Jurkat, Clone E6-1 (cell line): ENCODE measurements at regions not wholly inside any gene's neighbourhood (a gene's known extent, or its start where the extent isn't known, plus 50 kb on each side); places are given as distances from the start of the nearest gene placed in this dataset.

Experiments used
- DNase-seq: peaks from one replicate; pipeline ENCODE4 v3.0.0-alpha.2; 2011; ENCODE audit warnings: low read depth, low spot score
- H3K4me3 ChIP-seq: 2 replicates; pipeline ENCODE4 v1.5.1; 2011; ENCODE audit warnings: mild to moderate bottlenecking, low read length, control low read depth, moderate library complexity

- DNase-seq, result no peak
These were observed 812.3 kb downstream of the NSUN3 start for GRCh38 chr3:94875149-94875548.

GRCh38 chr3:94887065-94887464 is 824.2 kb downstream of the NSUN3 start:
- no peak for DNase-seq
- no peak overlapping the region for H3K4me3 ChIP-seq

More at GRCh38 chr3:94875149-94875548, 812.3 kb downstream of the NSUN3 start:
- no peak overlapping the region for H3K4me3 ChIP-seq

GRCh38 chr3:94896994-94897393 is 834.1 kb downstream of the NSUN3 start:
- DNase-seq, result no peak

GRCh38 chr3:94904156-94904674 is 841.4 kb downstream of the NSUN3 start:
- H3K4me3 ChIP-seq, result no peak overlapping the region
- no peak for DNase-seq

More at GRCh38 chr3:94896994-94897393, 834.1 kb downstream of the NSUN3 start:
- H3K4me3 ChIP-seq, result no peak overlapping the region

- DNase-seq, result no peak
- H3K4me3 ChIP-seq, result no peak overlapping the region
These were observed 846.9 kb downstream of the NSUN3 start for GRCh38 chr3:94909726-94910125.

- H3K4me3 ChIP-seq, result no peak overlapping the region
- no peak for DNase-seq
These were observed 849.8 kb downstream of the NSUN3 start for GRCh38 chr3:94912656-94913055.

GRCh38 chr3:94927175-94927574 is 864.3 kb downstream of the NSUN3 start:
- no peak for DNase-seq

GRCh38 chr3:94928921-94929320 is 866.1 kb downstream of the NSUN3 start:
- DNase-seq, result no peak
- no peak overlapping the region for H3K4me3 ChIP-seq

More at GRCh38 chr3:94927175-94927574, 864.3 kb downstream of the NSUN3 start:
- H3K4me3 ChIP-seq, result no peak overlapping the region

GRCh38 chr3:94935738-94936580 is 873.1 kb downstream of the NSUN3 start:
- no peak for DNase-seq
- no peak overlapping the region for H3K4me3 ChIP-seq

- DNase-seq, result no peak
- H3K4me3 ChIP-seq, result no peak overlapping the region
These were observed 875.1 kb downstream of the NSUN3 start for GRCh38 chr3:94937980-94938379.

- H3K4me3 ChIP-seq, result no peak overlapping the region
- DNase-seq, result no peak
These were observed 883.8 kb downstream of the NSUN3 start for GRCh38 chr3:94946683-94947082.

- H3K4me3 ChIP-seq, result no peak overlapping the region
- no peak for DNase-seq
These were observed 898.7 kb downstream of the NSUN3 start for GRCh38 chr3:94961423-94962100.

GRCh38 chr3:94965867-94966475 is 903.1 kb downstream of the NSUN3 start:
- no peak for DNase-seq
- no peak overlapping the region for H3K4me3 ChIP-seq

GRCh38 chr3:94967196-94967595 is 904.3 kb downstream of the NSUN3 start:
- H3K4me3 ChIP-seq, result no peak overlapping the region
- DNase-seq, result no peak

GRCh38 chr3:94968519-94968918 is 905.7 kb downstream of the NSUN3 start:
- no peak for DNase-seq
- H3K4me3 ChIP-seq, result no peak overlapping the region

- H3K4me3 ChIP-seq, result no peak overlapping the region
- DNase-seq, result no peak
These were observed 909.2 kb downstream of the NSUN3 start for GRCh38 chr3:94972066-94972465.

GRCh38 chr3:94978084-94978483 is 915.2 kb downstream of the NSUN3 start:
- no peak for DNase-seq

GRCh38 chr3:94985778-94986177 is 922.9 kb downstream of the NSUN3 start:
- no peak overlapping the region for H3K4me3 ChIP-seq

More at GRCh38 chr3:94978084-94978483, 915.2 kb downstream of the NSUN3 start:
- no peak overlapping the region for H3K4me3 ChIP-seq

GRCh38 chr3:94990952-94991705 is 928.3 kb downstream of the NSUN3 start:
- H3K4me3 ChIP-seq, result no peak overlapping the region
- DNase-seq, result no peak

More at GRCh38 chr3:94985778-94986177, 922.9 kb downstream of the NSUN3 start:
- DNase-seq, result no peak
